ENCODE measurements at regions not wholly inside any gene's neighbourhood (a gene's known extent, or its start where the extent isn't known, plus 50 kb on each side); places are given as distances from the start of the nearest gene placed in this dataset.
"Not testable (repeated sequence)": the region's sequence is repeated elsewhere in the genome, so short reads cannot be mapped to it uniquely, and the experiment has no call there.

DNA sequence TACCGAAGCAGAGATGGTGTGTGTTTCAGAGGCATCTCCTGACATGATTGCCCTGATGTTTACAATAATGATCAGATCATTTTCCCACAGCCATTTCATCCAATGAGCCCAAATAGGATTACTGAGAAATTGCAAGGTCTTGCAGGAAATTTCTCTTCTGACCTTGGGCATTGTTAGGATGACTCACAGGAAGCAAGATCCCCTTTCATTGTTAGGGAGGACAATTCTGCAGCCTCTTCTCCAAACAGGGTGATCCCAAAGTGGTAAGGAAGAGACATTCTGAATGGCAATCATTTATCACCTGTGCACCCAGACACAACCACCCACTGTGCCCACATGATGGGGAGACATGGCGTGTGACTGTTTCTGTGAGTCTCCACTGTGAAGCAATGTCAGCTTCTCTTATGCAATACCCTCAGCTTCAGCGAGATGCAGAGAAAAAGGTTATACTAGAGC, 306.7 kb upstream of the XYLT1 start:
- no peak for DNase-seq

DNA sequence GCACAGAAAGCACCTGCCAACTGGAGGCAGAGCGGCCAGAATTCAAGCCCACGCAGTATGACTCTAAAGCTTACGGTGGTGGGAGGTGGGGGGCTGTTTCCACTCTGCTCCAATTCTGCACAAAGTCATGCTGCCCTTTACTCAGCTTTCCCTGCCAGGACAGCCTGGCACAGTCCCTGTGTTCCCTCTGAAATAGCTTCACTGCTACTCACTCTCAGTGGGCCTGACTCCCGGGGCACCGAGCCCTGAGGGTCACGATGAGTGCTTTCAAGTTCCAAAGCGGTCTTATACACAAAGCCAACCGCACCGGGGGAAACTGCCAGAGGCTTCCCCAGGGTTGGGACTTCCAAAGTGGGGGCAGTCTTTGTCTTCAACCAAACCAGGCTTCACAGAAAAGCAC, 306.1 kb upstream of the XYLT1 start:
- no peak for DNase-seq

DNA sequence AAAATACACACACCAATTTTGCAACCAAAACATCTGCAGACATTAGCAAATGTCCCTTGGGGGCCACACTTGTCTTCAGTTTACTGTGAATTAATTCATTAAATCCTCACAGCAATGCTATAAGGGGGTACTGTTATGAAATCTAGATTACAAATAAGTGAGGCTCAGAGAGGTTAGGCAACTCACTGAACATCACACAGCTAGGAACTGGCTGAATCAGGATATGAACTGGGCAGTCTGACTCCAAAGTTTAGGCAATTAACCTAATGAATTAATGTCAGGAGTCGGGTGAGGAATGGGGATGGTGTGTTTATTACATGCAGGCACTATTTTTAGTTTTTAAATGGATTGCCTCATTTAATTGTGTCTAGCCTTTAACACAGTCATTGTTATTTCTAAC, 305.7 kb upstream of the XYLT1 start:
- DNase-seq, result no peak

DNA sequence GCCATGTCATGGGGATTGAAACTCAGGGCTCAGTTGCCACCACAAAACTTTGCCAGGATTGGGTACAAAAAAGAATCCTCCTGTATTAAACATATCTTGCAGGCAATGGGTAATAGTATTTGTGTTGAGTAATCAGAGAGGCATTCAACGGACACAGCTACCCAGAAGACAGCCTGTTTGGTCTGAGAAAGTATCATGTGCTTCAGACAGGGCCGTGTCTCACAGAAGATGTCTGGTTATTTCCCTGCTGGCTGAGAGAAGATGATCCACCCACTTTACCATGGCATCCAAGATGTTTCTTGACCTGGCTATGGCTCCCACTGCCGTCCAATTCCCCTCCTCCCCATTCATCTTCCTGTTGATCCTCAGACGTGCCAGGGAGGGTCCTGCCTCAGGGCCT, 304.3 kb upstream of the XYLT1 start:
- no peak for DNase-seq

DNA sequence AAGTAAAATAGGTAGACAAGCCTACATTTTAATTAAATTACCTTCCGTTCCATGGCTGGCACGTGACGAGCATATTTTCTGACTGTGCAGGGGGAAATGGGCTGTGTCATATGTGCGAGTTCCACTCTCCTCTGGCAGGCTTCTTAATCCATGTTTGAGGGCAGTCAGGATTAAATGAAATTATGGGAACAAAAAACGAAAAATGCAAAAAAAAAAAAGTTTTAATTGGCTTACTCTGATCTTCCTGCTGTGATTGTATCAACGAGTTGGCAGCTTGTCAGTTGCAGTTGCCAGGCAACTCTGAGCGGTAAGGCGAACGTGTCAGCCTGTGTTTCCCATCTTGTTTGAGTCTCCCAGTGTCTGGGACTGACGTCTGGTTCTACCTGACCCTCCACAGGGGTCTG, 302.9 kb upstream of the XYLT1 start:
- no peak for DNase-seq

DNA sequence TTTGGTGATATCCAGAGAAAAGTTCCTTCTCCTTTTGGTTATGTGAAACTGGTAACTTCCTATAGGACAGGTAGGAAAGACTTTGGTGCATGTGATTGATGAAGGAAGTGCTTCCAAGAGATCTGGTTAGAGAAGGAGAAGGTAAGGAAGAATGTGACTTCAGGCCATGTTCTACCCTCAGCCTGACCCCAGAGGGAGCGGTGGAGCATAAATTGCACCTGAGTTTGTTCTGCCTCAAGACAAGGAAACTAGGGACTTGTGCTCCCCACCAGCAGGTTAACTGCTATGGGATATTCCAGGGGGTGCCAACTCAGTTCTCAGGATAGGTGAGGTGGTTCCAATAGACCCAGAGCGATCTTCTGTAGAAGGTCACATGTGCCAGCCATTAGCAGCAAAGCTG, 299.3 kb upstream of the XYLT1 start:
- DNase-seq, result no peak

DNA sequence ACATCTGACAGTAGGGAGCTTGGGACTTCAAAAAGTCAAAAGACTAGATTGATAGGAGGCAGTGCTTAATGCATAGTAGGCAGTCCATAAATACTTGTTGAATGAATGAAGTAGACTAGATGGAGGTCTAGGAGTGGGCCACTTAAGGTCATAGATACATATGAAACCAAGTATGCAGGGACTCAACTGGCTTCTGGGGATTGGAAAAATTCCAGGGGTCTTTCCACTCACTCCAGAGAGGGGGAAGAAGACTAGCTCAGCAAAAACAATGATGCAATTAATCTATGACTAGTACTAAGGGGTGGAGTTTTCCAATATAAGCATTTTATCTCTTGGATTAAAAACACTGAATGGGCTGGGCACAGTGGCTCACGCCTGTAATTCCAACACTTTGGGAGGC, 298.3 kb upstream of the XYLT1 start:
- DNase-seq, result no peak

DNA sequence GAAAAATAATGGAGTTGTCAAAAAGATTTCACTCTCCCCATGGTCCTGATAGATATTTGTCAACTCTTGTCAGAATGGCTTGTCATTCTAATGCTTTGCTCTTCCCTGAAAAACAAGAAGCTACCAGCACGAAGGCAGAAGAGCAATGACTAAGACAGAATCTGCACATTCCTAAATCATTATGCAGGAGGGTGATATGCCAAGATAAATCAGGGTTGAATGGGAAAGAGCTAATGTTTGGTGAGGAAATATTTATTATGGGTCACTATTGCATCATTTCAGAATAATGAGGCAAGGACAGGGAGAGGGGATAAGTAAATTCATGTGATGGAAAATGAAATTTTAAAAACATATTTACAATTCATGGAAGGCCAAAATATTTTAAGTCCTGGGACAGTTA, 297.5 kb upstream of the XYLT1 start:
- no peak for DNase-seq

DNA sequence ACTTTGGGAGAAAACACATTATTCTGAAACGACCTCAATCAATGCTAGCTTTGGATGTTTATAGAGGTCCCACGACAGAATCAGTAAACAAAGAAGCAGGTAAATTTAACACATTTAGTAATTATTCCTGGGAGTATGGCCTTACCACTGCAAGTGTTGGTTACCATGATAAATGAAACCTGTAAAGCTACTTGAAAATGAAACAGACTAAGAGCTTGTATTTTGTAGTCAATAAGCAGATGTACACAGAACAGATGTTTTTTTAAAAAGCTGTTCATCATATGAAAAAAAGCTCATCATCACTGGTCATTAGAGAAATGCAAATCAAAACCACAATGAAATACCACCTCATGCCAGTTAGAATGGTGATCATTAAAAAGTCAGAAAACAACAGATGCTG, 295.3 kb upstream of the XYLT1 start:
- no peak for DNase-seq

DNA sequence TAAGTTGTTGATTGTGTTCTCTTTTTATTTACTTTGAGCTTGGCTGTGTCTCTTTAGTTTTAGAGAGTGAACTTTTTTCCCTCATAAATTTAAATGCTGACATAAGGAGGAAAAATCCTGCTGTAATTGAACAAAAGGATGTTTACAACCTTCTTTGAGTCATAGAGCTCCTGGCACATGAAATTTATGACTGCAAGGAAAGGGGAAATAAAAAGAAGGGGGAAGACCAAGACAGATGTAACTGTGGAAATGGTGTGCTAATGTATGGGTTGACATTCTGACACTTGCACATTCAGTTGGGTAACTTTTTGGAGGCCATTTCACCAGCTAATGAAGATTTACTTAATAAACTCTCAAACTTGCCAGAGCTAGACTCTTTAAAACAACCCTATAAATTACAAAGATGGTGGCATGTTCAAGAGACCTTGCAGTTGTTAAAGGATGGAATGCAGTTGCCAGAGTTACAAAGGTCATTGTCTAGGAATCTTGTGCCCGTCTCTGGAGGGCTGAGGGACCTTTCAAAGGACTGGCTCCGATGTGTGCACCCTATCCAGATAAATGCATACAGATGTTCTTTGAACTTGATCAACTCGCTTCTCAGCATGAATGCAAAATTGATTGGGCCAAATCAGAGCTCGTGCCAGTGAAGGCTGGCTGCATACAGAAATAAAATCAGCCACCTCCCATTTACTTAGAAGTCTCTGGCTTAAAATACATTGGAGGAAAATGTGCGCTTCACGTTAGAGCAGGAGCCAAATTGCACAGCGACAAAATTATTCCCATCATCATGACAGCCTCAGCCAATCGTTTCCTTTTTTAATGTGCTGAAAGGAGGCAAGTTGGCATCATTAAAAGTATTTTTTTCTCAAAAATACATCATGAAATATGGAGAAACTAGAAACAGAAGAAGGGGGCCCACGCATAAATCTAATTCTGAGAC, 289.0 kb upstream of the XYLT1 start:
- no peak for DNase-seq

DNA sequence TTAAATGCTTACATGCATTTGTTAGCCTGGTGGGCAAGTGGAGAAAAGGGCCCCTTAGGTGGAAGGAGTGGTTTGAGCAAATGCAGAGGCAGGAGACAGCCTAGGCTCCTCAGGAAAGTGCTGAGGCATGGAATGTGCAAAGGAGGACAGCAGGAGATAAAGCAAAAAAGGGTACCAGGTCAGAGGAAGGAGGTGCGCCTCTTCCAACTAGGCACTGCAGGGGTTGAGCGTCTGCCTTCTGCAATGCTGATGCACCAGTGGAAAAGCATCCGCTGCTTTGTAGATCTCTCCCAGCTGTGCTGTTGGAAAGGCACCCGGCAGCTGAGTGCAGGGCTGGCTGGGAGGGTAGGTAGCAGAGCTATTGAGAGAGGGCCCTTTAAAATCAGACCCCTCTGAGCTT, 287.0 kb upstream of the XYLT1 start:
- DNase-seq, result no peak

DNA sequence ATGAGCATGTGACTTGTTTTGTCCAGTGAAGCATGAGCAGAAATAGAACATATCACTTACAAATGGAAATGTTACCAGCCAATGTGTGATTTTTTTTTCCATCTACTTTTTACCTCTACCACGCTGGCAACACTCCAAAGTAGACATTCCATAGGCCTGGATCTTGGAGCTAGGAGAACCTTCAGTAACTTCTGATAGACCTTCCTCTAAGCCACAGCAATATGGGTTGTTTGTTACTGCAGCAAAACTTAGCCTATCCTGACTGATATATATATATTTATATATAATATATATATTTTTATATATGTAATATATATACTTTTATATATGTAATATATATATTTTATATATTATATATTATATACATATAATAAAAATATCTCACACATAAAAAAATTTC, 284.4 kb upstream of the XYLT1 start:
- no peak for DNase-seq

DNA sequence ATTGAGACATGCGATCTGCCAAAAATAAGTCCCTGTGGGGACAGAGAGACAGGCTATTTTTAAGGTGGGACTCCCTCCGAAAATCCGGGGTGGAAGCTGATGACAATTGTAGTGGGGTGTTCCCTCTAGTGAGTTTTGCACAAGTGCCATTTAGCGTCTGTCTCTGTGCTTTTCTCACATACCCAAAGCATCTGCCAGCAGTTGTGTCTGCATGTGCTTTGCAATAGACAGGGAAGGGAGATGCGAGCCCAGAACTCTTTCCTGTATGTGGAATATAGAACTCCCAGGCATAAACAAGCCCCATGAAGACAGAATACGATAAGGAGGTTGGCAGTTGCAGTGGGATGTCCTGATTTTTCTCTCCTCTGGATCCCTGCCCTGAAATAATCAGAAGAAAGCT, 282.7 kb upstream of the XYLT1 start:
- no peak for DNase-seq

DNA sequence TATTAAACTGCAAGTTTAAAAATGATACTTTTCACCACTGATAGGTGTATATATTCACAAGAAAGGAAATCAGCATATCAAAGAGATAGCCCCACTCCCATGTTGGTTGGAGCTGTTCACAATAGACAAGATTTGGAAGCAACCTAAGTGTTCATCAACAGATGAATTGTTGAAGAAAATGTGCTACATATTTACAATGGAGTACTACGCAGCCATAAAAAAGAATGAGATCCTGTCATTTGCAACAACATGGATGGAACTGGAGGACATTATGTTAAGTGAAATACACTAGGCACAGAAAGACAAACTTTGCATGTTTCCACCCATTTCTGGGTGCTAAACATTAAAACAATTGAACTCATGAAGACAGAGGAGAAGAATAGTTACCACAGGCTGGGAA, 278.9 kb upstream of the XYLT1 start:
- no peak for DNase-seq

DNA sequence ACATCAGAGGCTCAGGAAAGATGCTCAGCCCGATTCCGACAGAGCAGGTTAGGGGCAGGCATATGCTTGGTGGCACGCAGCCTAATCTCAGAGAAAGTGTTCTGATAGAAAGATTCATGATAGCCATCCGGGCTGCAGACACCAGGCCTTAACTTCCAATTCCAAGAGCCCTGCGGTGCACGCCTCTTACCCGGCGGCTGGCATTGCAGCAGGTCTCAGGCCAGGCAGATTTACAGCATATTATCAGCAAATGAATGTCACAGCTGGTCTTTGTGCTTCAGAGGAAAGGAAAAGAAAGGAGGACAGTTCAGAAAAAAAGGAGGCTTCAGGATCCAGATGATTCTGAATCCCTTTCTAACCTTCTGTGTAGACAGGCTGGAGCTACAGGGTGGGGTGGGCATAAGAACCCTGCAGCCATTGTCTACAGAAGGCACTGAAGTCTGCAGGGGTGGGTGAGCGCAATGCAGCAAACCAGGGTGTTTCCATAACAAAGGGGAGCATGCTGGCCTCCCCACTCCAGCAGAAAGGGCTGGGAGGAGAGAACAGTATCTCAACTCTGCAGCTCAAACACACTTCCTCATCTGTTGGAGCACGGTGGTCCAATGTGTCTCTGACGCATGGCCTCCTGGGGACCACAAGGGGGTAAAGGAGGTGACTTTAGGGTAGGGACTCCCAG, 277.4 kb upstream of the XYLT1 start:
- DNase-seq, result no peak

DNA sequence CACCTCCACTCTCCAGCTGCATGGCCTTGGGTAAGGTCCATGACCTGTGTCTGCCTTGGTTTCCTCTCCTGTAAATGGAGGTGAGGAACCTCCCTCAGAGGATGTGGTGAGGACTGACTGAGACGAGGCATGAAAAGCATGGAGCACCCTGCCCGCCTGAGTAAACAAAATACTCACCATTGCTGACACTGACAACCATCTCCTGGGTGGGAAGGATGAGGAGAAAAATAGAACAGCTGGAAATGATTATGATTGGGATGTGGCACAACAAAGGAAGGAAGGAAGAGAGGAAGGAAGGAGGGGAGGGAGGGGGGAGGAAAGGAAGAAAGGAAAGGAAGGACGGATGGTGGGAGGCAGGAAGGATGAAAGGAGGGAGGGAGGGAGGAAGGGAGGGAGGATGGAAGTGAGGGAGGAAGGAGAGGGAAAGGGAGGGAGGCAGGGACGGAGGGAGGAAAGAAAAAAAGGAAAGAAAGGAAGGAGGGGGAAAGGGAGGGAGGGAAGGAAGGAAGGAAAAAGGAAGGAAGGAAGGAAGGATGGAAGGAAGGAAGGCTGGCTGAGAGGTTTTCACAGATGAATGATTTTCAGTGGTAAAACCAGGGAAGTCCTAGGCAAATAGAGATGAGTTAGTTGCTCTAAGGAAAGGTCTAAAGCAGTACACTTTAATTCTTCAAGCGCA, 276.5 kb upstream of the XYLT1 start:
- no peak for DNase-seq

DNA sequence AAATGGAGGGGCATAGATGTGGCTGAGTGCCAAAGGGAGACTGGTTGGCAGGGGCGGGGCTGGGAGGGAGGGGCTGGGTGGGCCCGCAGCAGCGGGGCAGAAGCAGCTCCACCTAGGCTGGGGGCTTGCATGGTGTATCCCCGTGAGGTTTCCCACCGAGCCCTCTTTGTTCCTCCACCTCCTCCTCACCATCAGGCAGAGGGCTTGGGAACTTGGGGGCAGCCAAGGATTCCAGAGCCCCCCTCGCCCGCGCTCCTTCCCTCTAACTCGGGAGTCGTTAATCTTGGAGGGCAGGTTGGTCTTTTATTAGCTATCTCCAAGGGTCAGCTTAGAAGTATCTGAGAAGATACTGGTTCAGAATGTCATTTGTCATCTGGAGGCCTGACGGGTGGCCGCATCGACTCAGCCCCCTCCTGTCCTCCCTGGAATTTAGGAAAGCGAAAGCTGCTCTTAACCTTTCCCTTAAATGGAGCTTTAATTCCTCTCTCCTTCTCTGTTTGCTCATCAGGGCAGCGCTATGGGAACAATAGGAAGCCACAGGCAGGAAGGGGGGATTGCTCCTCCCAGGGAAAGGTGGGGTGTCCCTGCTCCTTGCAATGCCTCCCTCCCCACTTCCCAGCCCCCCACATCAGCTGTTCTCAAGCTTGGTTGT, 274.3 kb upstream of the XYLT1 start:
- no peak for DNase-seq

DNA sequence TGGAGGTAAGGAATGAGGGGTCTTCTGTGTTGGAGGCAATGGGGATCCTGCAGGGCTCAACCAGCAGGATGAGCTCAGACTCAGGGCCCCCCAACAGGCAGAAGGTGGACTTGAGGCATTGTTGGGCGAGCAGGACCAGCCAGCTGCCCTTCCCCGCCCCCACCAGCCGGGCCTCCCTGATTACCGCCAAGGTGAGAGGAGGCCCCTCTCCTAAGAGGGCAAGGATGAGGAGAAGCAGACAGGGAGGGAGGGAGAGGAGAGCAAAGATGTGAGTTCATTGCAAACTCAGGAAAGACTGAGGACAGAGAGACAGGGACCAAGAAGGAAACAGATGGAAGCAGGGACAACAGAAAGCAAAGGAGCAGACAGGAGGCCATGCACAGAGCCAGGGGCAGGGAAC, 272.8 kb upstream of the XYLT1 start:
- no peak for DNase-seq

DNA sequence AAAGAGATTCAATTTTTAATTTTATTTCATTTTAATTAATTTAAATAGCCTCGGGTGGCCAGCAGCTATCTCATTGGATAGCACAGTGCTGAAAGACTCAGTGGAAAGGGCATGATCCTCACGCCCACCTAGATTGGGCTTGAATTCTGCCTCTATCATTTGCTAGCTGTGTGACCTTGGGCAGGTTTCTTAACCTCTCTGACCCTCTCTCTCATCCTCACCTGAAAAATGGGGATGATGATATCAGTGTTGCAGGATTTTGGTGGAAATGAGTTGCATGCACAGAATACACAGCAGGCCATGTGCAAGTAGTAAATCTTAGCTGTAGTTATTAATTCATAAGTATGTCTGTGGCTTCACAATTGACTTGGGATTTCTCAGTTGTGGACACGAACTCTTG, 272.4 kb upstream of the XYLT1 start:
- no peak for DNase-seq

DNA sequence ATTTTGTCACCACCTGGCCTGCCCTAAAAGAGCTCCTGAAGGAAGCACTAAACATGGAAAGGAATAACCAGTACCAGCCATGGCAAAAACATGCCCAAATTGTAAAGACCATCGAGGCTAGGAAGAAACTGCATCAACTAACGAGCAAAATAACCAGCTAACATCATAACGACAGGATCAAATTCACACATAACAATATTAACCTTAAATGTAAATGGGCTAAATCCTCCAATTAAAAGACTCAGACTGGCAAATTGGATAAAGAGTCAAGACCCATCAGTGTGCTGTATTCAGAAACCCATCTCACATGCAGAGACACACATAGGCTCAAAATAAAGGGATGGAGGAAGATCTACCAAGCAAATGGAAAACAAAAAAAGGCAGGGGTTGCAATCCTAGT, 264.3 kb upstream of the XYLT1 start:
- not testable (repeated sequence) for DNase-seq

DNA sequence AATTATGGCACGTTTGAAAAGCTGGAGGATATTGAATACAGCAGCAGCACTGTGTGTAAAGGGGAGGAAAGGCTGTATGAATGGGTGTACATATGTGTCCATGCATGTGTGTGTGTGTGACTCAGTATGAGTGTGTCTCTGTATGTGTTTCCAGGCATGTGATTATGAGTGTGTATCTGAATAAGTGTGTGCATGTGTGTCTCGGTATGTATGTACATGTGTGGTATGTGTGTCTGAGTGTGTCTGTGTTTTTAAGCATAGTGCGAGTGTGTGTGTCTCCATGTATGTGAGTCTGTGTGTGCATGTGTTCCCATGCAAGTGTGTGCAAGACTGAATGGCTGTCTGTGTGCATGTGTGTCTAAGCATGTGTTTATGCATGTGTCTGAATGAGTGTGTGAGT, 259.1 kb upstream of the XYLT1 start:
- DNase-seq, result no peak

DNA sequence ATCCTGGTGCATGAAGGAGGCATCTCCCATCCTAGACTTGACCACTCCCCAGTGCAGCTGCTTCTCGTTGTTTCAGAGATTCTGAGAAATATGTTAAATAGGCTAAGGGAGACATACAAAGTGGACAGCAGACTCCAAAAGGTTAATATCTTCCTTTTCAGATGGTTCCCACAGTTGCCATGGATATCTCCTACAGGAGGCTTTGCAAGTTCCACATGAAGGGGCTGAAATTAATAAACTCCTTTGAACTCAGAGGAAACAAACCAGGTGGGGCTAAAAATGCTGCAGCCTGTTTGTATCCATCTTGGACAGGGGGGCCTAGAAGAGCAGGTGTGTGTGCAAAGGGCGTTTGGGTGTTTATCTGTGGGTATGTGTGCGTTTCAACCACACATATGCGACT, 257.4 kb upstream of the XYLT1 start:
- no peak for DNase-seq

DNA sequence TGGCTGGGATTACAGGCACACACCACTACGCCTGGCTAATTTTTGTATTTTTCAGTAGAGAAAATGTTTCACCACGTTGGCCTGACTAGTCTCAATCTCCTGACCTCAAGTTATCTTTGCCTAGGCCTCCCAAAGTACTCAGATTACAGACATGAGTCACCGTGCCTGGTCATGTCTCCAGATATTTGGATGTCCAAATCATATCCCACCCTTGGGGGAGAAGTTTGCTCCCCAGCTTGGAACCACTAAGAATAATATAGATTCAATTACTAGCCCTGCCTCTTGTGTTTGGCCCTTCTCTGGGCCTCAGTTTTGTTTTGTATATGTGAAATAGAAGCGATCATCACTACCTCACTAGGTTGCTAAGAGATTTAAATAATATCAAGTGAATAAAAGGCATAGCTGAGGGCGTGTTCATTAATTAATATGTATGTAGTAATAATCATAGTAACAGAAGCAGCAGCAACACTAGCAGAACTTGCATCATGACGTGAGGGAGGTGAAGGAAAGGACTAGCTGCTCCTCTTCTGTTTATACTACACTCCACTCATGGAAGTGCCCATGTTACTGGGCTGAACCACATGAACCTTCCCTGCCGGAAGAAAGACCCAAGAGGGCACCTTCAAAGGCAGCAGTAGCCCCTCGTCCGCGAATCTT, 253.6 kb upstream of the XYLT1 start:
- DNase-seq, result no peak
